ENCODE measurements at regions not wholly inside any gene's neighbourhood (a gene's known extent, or its start where the extent isn't known, plus 50 kb on each side); places are given as distances from the start of the nearest gene placed in this dataset.

DNA sequence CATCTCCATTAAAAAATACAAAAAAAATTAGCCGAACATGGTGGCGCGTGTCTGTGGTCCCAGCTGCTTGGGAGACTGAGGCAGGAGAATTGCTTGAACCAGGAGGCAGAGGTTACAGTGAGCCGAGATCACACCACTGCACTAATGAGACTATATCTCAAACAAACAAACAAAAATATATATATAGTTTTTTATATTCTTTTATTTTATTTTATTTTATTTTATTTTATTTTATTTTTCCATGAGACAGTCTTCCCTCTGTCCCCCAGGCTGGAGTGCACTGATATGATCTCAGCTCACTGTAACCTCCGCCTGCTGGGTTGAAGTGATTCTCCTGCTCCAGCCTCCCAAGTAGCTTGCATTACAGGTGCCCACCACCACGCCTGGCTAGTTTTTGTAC, 79.5 kb downstream of the IRF2BPL start:
- DNase-seq (ENCODE audit: low read depth): no peak

GRCh38 chr14:76948213-76948947, 80.1 kb downstream of the IRF2BPL start:
- no peak for DNase-seq (ENCODE audit: low read depth)

DNA sequence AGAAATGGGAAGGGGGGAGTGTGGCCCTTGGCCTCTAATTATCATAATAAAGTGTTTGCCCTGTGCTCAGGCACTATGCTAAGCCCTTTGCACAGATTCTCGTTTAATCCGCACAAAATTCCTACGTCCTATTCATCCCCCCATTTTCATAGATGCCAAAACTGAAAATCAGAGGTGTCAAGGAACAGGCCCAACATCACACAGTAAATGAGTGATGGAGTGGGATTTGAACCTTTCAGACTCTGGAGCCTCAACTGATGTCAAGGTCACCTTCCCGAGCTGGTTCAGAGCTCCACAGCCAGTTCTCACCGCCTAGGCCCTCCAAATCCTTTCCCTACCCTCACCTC, 80.7 kb downstream of the IRF2BPL start:
- DNase-seq (ENCODE audit: low read depth): no peak

GRCh38 chr14:76947078-76947837, 81.2 kb downstream of the IRF2BPL start:
- peak; percentile 62 for DNase-seq (ENCODE audit: low read depth)

DNA sequence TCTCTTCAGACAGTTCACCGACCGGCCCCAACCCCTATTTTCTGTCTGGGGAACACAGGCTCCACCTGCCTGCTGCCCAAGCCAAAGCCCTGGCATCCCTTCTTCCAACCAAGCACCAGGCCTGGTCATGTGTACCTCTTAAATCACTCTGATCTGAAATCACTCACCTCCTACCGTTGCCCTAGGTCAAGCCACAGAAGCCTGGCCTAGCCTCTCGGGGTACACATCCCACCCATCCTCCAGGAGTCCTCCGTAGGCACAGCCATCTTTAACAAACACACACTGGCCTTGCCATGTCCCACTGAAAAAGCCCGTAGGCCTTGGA, 81.8 kb downstream of the IRF2BPL start:
- DNase-seq (ENCODE audit: low read depth): no peak

- no peak for DNase-seq (ENCODE audit: low read depth)
Observed at GRCh38 chr14:76943072-76943471, 85.4 kb downstream of the IRF2BPL start.

DNA sequence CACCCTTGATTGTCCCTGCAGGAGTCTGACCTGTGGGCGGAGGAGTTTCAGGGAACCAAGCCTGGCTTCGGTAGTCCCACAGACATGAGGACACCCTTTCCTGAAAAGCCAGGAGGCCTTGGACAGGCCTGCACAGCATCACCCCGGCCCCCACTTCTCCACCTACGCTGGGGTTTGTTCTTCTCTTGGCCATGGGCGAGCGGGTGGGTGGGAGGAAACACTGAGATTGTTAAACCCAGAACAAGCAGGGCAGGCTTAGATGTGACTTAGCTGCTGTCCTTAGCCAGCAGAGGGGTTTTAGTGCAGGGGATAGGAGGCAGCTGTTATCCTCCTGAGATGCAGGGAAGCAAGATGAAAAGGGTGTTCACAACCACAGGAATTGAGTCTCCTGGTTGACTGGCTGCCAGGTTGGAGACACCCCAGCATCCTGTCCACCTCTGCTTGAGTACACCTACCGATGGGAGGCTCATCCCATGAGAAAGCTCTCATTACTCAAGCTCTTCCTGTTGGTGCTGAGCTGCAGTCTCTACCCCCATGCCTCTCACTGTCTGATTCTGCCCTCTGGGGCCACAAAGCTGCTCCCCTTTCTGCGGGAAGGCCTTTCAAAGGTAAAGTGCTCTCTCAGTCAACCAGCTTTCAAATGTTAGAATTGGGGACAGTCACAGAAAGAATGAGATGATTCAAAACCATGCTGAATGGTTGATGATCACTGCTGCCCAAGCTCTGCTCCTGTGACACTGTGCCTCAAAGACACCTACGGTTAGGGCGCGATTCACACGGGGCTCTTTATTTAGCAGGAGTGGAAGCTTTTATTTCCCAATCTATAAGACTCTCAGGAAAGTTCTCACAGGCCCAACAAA, 86.3 kb downstream of the IRF2BPL start:
- DNase-seq (ENCODE audit: low read depth): no peak

- DNase-seq (ENCODE audit: low read depth): no peak
Observed at GRCh38 chr14:76941544-76941943, 87.0 kb downstream of the IRF2BPL start.

DNA sequence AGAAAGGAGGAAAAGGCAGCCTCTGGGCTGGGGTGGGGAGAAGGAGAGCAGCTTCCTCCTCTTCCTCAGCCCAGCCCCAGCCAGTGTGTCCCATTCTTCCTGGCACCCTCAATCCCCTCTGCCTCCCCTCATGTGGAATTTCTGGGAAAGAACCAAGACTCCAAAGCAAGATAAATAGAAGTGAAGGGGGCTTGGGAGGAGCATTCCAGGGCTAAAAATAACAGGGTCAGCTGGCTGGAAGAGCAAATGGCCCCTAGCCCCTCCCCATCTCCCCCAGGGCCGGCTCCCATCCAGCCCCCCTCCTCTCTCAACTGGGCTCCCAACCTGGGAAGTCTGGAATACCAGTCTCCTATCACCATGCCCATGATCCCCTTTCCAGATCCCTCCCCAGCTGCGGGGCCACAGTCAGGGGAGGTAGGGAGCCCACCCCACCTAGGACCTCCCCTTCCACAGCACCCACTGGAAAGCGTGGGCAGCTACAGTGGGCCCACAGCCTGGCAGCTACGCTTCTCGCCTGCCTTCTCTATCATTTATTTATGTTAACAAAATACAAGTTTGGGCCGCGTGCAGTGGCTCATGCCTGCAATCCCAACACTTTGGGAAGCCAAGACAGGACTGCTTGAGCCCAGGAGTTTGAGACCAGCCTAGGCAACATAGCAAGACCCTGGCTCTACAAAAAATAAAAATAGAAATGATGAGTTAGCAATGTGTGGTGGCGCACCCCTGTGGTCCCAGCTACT, 88.3 kb downstream of the IRF2BPL start:
- no peak for DNase-seq (ENCODE audit: low read depth)

- no peak for DNase-seq (ENCODE audit: low read depth)
Observed at GRCh38 chr14:76939015-76939742, 89.3 kb downstream of the IRF2BPL start.

DNA sequence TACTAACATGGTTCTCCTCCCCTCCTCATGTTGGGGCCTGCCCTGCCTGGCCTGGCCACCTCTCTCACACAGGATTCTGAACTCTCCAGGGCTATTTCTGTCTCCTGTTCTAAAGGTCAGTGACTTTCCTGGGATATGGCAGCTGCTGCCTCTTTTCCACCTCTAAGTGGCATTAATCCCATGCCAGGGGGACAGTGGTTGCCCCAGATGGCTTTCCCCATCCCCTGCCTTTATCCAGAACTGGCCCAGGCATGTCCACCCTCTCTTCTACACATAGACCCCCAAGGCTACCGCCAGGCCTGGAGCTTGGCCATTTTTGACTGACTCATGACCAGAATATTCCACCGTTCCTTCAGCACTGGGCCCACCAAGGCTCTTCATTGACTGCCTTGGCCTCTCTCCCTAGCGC, 90.4 kb downstream of the IRF2BPL start:
- DNase-seq (ENCODE audit: low read depth): no peak

- DNase-seq (ENCODE audit: low read depth): no peak
Observed at GRCh38 chr14:76937181-76938091, 91.1 kb downstream of the IRF2BPL start.

DNA sequence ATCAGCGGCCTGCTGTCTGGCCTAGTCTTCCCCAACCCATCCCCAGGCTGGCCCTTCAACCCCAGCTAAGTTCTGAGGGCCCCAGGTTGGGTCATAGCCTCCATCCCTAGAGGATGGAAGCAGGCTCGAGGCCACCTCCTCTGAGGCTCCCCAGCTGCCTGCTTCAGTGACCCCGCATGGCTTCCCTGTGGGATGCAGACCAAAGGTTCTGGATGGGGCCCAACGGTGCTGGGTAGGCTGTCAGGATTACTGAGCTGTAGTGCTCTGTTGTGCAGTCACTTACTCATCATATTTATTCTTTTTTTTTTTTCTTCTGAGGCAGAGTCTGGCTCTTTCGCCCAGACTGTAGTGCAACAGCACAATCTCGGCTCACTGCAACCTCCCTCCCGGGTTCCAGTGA, 92.0 kb downstream of the IRF2BPL start:
- DNase-seq (ENCODE audit: low read depth): no peak

GRCh38 chr14:76933515-76933914, 95.0 kb downstream of the IRF2BPL start:
- no peak for DNase-seq (ENCODE audit: low read depth)

DNA sequence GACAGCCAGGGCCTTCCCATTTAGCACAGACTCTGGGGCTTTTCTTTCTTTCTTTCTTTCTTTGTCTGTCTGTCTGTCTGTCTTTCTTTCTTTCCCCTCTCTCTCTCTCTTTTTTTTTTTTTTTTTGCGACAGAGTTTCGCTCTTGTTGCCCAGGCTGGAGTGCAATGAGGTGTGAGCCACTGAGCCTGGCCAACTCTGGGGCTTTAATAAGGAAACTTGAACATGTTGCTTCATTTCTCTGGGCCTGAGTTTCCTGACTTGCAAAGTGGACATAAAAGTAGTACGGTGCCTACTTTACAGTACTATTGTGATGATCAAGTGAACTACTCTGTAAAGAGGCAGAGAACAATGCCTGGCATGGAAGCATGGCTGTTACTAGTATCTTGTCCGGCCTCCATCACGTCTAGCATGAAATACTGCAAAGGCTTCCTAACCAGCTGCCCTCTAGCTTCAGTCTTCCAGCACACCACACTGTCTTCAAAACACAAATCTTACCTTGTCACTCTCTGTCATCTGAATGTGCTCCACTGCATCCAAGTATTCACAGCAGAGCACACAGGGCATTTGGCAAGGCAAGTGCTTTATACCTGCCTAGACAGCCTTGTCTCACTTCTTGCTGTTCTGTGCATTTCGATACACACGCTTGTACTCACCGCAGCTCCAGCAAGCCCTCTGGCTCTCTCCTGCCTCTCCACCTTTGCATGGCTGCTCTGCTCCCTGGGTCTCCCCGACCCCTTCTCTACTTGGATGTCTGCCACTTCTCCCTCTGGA, 96.7 kb downstream of the IRF2BPL start:
- DNase-seq (ENCODE audit: low read depth): no peak

DNA sequence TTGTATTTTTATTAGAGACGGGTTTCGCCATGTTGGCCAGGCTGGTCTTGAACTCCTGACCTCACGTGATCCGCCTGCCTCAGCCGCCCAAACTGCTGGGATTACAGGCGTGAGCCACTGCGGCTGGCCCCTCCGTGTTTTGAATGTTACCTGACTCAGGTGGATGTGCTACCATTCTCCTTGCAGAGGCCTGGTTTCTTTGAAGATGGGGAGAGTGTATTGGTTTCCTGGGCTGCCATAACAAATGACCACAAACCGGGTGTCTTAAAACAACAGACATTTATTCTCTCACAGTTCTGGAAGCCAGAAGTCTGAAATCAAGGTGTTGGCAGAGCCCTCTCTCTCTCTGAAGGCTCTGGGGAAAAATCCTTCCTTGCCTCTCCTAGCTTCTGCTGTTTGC, 98.0 kb downstream of the IRF2BPL start:
- DNase-seq (ENCODE audit: low read depth): no peak

DNA sequence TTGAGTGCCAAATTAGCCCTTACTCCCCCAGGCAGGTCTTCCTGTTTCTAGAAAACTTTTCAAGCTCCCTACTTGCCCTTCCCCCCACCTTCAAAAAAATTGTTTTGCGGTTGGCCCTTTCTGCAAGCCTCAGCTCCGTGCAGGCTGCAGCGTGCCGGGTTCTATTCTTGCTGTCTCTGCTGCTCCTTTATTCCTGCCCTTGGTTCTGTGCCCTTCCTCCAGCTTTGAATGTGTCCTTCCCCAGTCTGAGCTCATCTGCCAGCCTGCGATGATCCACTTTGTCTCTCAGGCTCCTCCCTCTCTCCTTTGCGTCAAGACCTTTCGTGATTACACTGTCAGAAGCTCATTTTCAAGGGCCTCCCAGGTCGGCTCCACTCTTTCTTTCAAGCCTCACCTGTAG, 98.6 kb downstream of the IRF2BPL start:
- peak; percentile 75 for DNase-seq (ENCODE audit: low read depth)

DNA sequence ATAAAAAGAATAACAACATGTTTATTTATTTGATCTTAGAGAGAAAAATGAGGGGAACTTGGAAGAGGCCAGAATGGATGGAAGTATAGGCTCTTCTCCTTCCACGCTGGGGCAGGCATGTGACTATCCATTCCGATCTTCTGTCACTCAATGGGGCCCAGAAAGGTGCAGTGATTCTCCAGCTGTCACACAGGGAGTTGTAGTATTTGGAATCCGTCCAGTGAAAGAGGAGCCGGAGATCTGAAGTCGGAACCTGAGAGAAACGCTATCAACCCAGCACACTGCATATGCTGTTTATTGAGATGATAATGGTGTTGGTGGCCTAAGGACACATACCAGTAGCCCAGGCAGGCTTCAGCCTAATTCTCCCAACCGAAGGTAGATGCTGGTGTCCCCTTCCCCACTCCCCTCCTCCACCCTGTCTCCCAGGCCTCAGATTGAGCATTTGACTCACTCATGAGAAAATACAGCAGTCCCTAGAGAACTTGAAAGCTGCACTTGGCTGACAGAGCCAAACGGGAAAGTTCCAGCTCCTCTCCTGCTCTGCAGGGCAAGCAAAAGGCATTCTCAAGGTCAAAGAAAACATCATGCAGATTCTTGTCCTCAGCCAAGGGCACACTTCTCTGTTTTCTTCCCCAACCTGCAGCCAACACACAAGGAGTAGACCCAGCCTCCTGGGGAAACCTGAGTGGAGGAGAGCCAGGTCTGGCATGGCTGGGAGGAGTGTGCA, 100.4 kb downstream of the IRF2BPL start:
- DNase-seq (ENCODE audit: low read depth): no peak
